ENCODE measurements at regions not wholly inside any gene's neighbourhood (a gene's known extent, or its start where the extent isn't known, plus 50 kb on each side); places are given as distances from the start of the nearest gene placed in this dataset.
"Not testable (repeated sequence)": the region's sequence is repeated elsewhere in the genome, so short reads cannot be mapped to it uniquely, and the experiment has no call there.

DNA sequence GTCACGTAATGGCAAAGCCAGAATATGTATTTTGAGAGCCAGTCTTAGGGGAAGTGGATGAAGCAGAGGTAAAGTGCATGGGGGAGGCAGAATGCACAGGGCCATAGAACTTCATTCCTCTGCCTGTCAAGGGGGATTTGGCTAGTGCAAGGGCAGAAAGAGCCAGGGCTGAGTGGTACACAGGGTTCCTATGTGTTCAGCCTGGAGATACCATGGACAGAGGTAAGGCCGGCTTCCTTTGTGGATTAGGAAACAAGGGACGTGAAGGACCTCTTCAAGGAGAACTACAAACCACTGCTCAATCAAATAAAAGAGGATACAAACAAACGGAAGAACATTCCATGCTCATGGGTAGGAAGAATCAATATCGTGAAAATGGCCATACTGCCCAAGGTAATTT lies 241.1 kb upstream of the ELAVL2 start:
- DNase-seq, result not testable (repeated sequence)

GRCh38 chr9:24059651-24060050 lies 233.6 kb upstream of the ELAVL2 start:
- DNase-seq, result no peak

DNA sequence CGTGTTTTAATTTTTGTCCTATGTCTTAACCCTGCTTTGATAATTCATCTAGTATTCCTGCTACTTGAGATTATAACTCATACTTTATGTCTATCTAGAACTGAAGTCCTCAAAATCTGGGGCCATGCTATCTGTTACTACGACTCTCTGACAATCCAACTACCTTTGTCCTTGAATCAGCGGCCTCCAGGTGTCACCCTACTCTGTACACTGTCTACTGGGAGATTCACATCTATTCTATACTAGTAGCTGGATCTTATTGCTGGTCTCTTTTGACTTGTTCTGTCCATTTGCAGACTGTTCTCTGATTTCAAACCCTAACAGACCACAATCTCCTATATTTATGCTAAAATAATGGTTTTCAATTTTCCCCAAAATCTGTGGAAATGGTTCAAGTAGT lies 225.5 kb upstream of the ELAVL2 start:
- no peak for DNase-seq

DNA sequence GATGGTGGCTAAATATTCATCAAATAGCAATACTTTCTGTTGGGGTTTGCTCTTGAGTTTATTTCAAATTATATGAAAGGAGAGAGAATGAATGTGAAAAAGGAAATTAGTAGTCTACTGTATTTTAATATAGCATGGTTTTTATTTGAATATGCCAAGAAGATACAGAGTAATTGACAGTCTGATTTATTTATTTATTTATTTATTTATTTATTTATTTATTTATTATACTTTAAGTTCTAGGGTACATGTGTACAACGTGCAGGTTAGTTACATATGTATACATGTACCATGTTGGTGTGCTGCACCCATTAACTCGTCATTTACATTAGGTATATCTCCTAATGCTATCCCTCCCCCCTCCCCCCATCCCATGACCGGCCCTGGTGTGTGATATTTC lies 224.2 kb upstream of the ELAVL2 start:
- DNase-seq, result not testable (repeated sequence)

- no peak for DNase-seq
These were observed 219.1 kb upstream of the ELAVL2 start for GRCh38 chr9:24045150-24045549.

- no peak for DNase-seq
These were observed 218.5 kb upstream of the ELAVL2 start for GRCh38 chr9:24044576-24044975.

GRCh38 chr9:24041160-24041690 lies 215.2 kb upstream of the ELAVL2 start:
- no peak for DNase-seq

GRCh38 chr9:24036459-24036858 lies 210.4 kb upstream of the ELAVL2 start:
- DNase-seq, result no peak

DNA sequence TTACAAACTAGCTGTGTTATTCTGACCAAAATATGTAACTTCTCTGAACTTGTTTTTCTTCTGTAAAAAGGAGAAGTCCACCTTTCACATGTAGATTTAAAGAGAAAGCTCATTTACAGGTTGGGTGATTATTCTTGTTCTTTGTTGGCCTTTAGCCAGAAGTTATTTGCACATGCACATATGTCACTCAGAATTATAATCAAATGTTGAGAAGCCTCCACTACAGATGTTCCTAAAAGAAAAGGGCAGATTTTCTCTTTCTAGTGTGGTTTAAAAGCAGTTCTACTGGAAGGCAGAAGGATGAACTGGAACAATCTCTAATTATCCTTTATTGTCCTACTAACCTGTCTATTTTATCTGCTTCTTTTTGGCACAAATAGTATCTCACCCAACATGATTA lies 209.8 kb upstream of the ELAVL2 start:
- no peak for DNase-seq

GRCh38 chr9:24011881-24012280 lies 185.8 kb upstream of the ELAVL2 start:
- no peak for DNase-seq

GRCh38 chr9:24011009-24011717 lies 185.1 kb upstream of the ELAVL2 start:
- no peak for DNase-seq

- no peak for DNase-seq
These were observed 183.3 kb upstream of the ELAVL2 start for GRCh38 chr9:24009322-24009721.

GRCh38 chr9:24007185-24007584 lies 181.1 kb upstream of the ELAVL2 start:
- no peak for DNase-seq

DNA sequence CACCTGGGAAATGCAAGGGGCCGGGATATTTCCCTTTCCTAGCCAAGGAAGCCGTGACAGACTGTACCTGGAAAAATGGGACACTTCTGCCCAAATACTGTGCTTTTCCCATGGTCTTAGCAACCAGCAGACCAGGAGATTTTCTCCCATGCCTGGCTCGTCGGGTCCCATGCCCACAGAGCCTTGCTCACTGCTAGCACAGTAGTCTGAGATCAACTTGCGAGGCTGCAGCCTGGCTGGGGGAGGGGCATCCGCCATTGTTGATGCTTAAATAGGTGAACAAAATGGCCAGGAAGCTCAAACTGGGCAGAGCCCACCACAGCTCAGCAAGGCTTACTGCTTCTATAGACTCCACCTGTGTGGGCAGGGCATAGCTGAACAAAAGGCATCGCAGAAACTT lies 165.8 kb upstream of the ELAVL2 start:
- DNase-seq, result not testable (repeated sequence)

DNA sequence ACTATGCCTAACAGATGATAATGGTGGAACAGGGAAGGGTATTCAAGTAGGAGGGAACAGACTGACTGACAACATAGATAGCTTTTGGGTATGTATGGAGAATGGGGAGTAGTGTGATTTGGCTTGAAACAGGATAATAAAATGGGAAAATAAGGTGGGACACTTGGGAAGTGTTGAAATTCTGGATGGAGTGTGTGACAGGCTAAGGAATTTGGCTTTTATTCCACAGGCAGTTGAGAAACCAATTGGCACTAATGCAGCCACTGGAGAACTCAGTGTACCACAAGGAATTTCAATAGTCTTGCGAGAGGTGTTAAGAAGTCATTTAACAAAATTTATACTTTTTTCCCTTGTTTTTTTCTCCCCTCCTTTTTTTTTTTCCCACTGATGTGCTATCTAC lies 153.5 kb upstream of the ELAVL2 start:
- DNase-seq, result no peak

- DNase-seq, result no peak
These were observed 136.1 kb upstream of the ELAVL2 start for GRCh38 chr9:23962101-23962500.

GRCh38 chr9:23945897-23946296 lies 119.9 kb upstream of the ELAVL2 start:
- no peak for DNase-seq

- DNase-seq, result no peak
These were observed 115.0 kb upstream of the ELAVL2 start for GRCh38 chr9:23941051-23941450.

- no peak for DNase-seq
These were observed 112.9 kb upstream of the ELAVL2 start for GRCh38 chr9:23938908-23939307.

DNA sequence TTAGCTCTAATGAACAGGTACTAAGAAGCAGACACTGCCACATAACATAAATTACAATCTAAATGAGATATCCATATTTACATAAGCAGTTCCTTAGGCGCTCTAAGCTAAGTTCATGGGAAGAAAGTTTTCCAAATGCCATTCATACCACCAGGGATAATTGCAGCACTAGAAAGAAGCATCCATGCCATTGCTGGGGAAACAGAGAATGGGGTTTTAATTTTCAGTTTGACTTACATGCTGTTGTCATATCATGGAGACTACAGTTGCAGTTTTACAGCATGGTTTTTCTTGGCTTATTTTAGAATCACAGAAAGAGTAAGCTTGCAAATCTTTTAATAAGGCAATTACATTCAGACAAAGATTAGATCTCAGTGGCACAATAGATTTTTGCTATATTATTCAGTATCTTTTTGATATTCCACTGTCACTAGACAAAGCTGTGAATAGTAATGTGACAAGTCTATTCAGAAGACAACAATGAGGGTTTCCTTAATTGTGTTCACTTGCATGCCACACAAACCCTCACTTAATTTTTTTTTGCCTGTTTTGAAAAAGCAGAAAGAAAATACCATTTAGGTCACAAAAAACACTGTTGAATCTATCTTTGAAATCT lies 108.4 kb upstream of the ELAVL2 start:
- DNase-seq, result no peak

DNA sequence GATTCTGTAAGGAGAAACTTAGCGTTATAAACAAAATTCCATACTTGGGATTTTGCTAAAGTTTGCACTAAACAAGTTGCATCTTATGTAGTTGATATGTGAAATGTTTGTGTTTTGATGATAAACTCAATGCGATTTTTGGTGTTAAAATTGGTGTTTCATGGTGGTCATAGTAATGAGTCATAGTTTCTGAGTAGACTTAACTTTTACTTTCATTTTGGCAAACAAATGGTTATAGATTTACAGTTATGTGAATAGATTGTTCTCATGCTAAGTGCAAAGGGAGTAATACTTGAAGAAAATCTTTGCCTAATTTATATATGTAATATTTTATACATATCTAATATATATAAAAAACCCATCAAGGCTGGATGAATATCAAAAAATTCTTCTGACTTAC lies 107.3 kb upstream of the ELAVL2 start:
- no peak for DNase-seq

GRCh38 chr9:23926368-23926767 lies 100.3 kb upstream of the ELAVL2 start:
- DNase-seq, result no peak

DNA sequence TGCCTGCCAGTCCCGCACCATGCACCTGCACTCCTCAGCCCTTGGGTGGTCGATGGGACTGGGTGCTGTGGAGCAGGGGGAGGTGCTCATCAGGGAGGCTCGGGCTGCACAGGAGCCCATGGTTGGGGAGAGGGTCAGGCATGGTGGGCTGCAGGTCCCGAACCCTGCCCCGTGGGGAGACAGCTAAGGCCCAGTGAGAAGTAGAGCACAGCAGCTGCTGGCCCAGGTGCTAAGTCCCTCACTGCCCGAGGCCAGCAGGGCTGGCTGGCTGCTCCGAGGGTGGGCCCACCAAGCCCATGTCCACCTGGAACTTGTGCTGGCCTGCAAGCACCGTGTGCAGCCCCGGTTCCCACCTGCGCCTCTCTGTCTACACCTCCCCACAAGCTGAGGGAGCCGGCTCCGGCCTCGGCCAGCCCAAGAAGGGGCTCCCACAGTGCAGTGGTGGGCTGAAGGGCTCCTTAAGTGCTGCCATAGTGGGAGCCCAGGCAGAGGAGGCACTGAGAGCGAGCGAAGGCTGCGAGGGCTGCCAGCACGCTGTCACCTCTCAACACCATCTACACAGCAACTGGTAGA lies 88.5 kb upstream of the ELAVL2 start:
- no peak for DNase-seq

DNA sequence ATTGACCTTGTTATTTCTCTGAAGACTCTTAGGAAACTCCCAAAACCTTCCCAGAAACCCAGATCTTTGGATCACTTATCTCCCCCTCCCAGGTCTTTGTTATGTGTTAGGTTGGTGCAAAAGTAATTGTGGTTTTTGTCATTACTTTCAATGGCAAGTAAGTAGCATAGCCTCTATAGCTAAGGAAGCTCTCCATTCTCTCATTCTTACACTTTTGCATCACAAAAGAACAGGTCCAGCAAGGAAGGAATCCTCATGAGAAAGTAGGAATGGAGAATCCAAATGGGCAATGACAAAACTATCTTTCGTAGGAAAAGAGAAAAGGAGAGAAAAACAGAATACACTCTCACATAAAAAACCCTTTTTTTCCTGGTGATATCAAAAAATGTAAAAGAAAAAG lies 81.3 kb upstream of the ELAVL2 start:
- DNase-seq, result no peak

All from suppressor macrophage treated with lipopolysaccharide for 4 hours (primary cell).